ENCODE measurements at regions not wholly inside any gene's neighbourhood (a gene's known extent, or its start where the extent isn't known, plus 50 kb on each side); places are given as distances from the start of the nearest gene placed in this dataset.

GRCh38 chr18:25661831-25662230, 309.9 kb upstream of the ZNF521 start:
- H3K27me3 Mint-ChIP-seq (ENCODE audit: insufficient read depth), result no peaks in the 10 kb centered on the region; the same call in 1 of the 2 replicates
- no peaks in the 10 kb centered on the region for H3K36me3 Mint-ChIP-seq (ENCODE audit: low read depth)
- no peak for DNase-seq
- no peak overlapping the region for H3K4me3 Mint-ChIP-seq
- H3K4me1 Mint-ChIP-seq (ENCODE audit: low read depth), result peaks cover 8% of the 10 kb centered on the region
- no peaks in the 10 kb centered on the region for H3K9me3 Mint-ChIP-seq
- no peak for TF ChIP-seq CTCF (IDR thresholded peaks at IDR 0.05)
- no peak overlapping the region for H3K27ac Mint-ChIP-seq

GRCh38 chr18:25659541-25659940, 307.6 kb upstream of the ZNF521 start:
- no peaks in the 10 kb centered on the region for H3K27me3 Mint-ChIP-seq (ENCODE audit: insufficient read depth)
- no peak for TF ChIP-seq CTCF (IDR thresholded peaks at IDR 0.05)
- H3K9me3 Mint-ChIP-seq, result no peaks in the 10 kb centered on the region
- H3K36me3 Mint-ChIP-seq (ENCODE audit: low read depth), result no peaks in the 10 kb centered on the region
- no peak overlapping the region for H3K4me3 Mint-ChIP-seq
- peaks cover 8% of the 10 kb centered on the region for H3K4me1 Mint-ChIP-seq (ENCODE audit: low read depth)
- H3K27ac Mint-ChIP-seq, result no peak overlapping the region
- DNase-seq, result no peak

- no peak overlapping the region for H3K4me3 Mint-ChIP-seq
- DNase-seq, result no peak
- no peaks in the 10 kb centered on the region for H3K9me3 Mint-ChIP-seq
- no peak for TF ChIP-seq CTCF (IDR thresholded peaks at IDR 0.05)
- no peak overlapping the region for H3K27ac Mint-ChIP-seq
- peaks cover 8% of the 10 kb centered on the region for H3K4me1 Mint-ChIP-seq (ENCODE audit: low read depth)
- no peaks in the 10 kb centered on the region; the same call in 1 of the 2 replicates for H3K36me3 Mint-ChIP-seq (ENCODE audit: low read depth)
- no peaks in the 10 kb centered on the region for H3K27me3 Mint-ChIP-seq (ENCODE audit: insufficient read depth)
Measured at GRCh38 chr18:25658476-25658875, 306.5 kb upstream of the ZNF521 start.

- H3K4me1 Mint-ChIP-seq (ENCODE audit: low read depth), result peaks cover 57% of the 10 kb centered on the region
- H3K27me3 Mint-ChIP-seq (ENCODE audit: insufficient read depth), result no peaks in the 10 kb centered on the region
- DNase-seq, result no peak
- no peaks in the 10 kb centered on the region for H3K9me3 Mint-ChIP-seq
- H3K4me3 Mint-ChIP-seq, result peak overlapping the region; percentile 82
- TF ChIP-seq CTCF (IDR thresholded peaks at IDR 0.05), result no peak
- no peaks in the 10 kb centered on the region; the same call in 1 of the 2 replicates for H3K36me3 Mint-ChIP-seq (ENCODE audit: low read depth)
- peak overlapping the region; percentile 94 for H3K27ac Mint-ChIP-seq
Measured at GRCh38 chr18:25651553-25651952, 299.6 kb upstream of the ZNF521 start.

- Mint-ChIP-seq H3K27me3 (ENCODE audit: insufficient read depth) (no peaks in the 10 kb centered on the region), H3K9me3 (no peaks in the 10 kb centered on the region), H3K4me1 (ENCODE audit: low read depth) (peaks cover 57% of the 10 kb centered on the region), H3K36me3 (ENCODE audit: low read depth) (no peaks in the 10 kb centered on the region; the same call in 1 of the 2 replicates), H3K27ac (peak overlapping the region; percentile 94), H3K4me3 (peak overlapping the region; percentile 82)
- DNase-seq, result peak; percentile 95
- TF ChIP-seq CTCF (IDR thresholded peaks at IDR 0.05), result no peak
Measured at GRCh38 chr18:25650201-25650941, 298.4 kb upstream of the ZNF521 start.
